Ishikawa (cell line): ENCODE measurements at regions not wholly inside any gene's neighbourhood (a gene's known extent, or its start where the extent isn't known, plus 50 kb on each side); places are given as distances from the start of the nearest gene placed in this dataset.

Source experiments
- CEBPB ChIP-seq: IDR thresholded peaks from 2 replicates; pipeline ENCODE4 v1.6.1; 2012
- CREB1 ChIP-seq: IDR thresholded peaks from 2 replicates; pipeline ENCODE4 v1.6.1; 2012; ENCODE audit warnings: low read depth
- EGR1 ChIP-seq: IDR thresholded peaks from 2 replicates; pipeline ENCODE4 v1.6.1; 2012
- EP300 ChIP-seq: IDR thresholded peaks from 2 replicates; pipeline ENCODE4 v1.6.1; 2012; ENCODE audit warnings: borderline replicate concordance
- FOXM1 ChIP-seq: IDR thresholded peaks from 2 replicates; pipeline ENCODE4 v1.6.1; 2012; ENCODE audit warnings: low read depth, borderline replicate concordance
- MAX ChIP-seq: IDR thresholded peaks from 2 replicates; pipeline ENCODE4 v1.6.1; 2012
- NFIC ChIP-seq: IDR thresholded peaks from 2 replicates; pipeline ENCODE4 v1.6.1; 2012
- RAD21 ChIP-seq: IDR thresholded peaks from 2 replicates; pipeline ENCODE4 v1.6.1; 2012; ENCODE audit warnings: low read depth
- REST ChIP-seq: IDR thresholded peaks from 2 replicates; pipeline ENCODE4 v1.6.1; 2012; ENCODE audit warnings: low read depth, mild to moderate bottlenecking
- TAF1 ChIP-seq: IDR thresholded peaks from 2 replicates; pipeline ENCODE4 v1.6.1; 2012; ENCODE audit warnings: low read depth, mild to moderate bottlenecking
- TCF12 ChIP-seq: IDR thresholded peaks from 2 replicates; pipeline ENCODE4 v1.6.1; 2012; ENCODE audit warnings: low read depth
- TEAD4 ChIP-seq: IDR thresholded peaks from 2 replicates; pipeline ENCODE4 v1.6.1; 2012
- USF1 ChIP-seq: IDR thresholded peaks from 2 replicates; pipeline ENCODE4 v1.6.1; 2012
- YY1 ChIP-seq: IDR thresholded peaks from 2 replicates; pipeline ENCODE4 v1.6.1; 2012; ENCODE audit warnings: low read depth
- ZBTB7A ChIP-seq: IDR thresholded peaks from 2 replicates; pipeline ENCODE4 v1.6.1; 2012; ENCODE audit warnings: low read depth

- no peak for TF ChIP-seq ZBTB7A
- no peak for TF ChIP-seq TEAD4
- no peak for TF ChIP-seq CEBPB
- no peak for TF ChIP-seq RAD21
- TF ChIP-seq EGR1, result no peak
- TF ChIP-seq MAX, result no peak
- TF ChIP-seq FOXM1, result no peak
- TF ChIP-seq YY1, result no peak
- TF ChIP-seq REST, result no peak
- no peak for TF ChIP-seq CREB1
- no peak for TF ChIP-seq TCF12
- TF ChIP-seq EP300, result no peak
- TF ChIP-seq TAF1, result no peak
- TF ChIP-seq NFIC, result no peak
- no peak for TF ChIP-seq USF1
Measured at GRCh38 chr2:104904889-104905288, 51.0 kb downstream of the POU3F3 start.

- TF ChIP-seq RAD21, result no peak
- TF ChIP-seq ZBTB7A, result no peak
- no peak for TF ChIP-seq CREB1
- no peak for TF ChIP-seq EGR1
- no peak for TF ChIP-seq USF1
- no peak for TF ChIP-seq EP300
- TF ChIP-seq TEAD4, result no peak
Measured at GRCh38 chr2:104909317-104909716, 55.4 kb downstream of the POU3F3 start.

GRCh38 chr2:104914509-104914908, 60.6 kb downstream of the POU3F3 start:
- TF ChIP-seq REST, result no peak
- no peak for TF ChIP-seq RAD21
- no peak for TF ChIP-seq MAX

- TF ChIP-seq TEAD4 (no peak), NFIC (no peak), MAX (no peak)
Measured at GRCh38 chr2:104915107-104915793, 61.3 kb downstream of the POU3F3 start.

- TF ChIP-seq RAD21, result no peak
- no peak for TF ChIP-seq REST
- TF ChIP-seq ZBTB7A, result no peak
- no peak for TF ChIP-seq FOXM1
- no peak for TF ChIP-seq TEAD4
- 0 out of 2 replicates have a peak, but pooled peaks have one; percentile 33 for TF ChIP-seq NFIC
- TF ChIP-seq CEBPB, result no peak
Measured at GRCh38 chr2:104919127-104919526, 65.2 kb downstream of the POU3F3 start.
